GM06990 (cell line): ENCODE measurements at regions not wholly inside any gene's neighbourhood (a gene's known extent, or its start where the extent isn't known, plus 50 kb on each side); places are given as distances from the start of the nearest gene placed in this dataset.
"Not testable (repeated sequence)": the region's sequence is repeated elsewhere in the genome, so short reads cannot be mapped to it uniquely, and the experiment has no call there.

Source experiments
- DNase-seq: peaks from one replicate; pipeline ENCODE4 v3.0.0-alpha.2; 2011; ENCODE audit not compliant: insufficient read length; ENCODE audit errors: extremely low read depth
- H3K27me3 ChIP-seq: replicated peaks from 2 replicates; pipeline ENCODE4 v1.6.0; 2011; ENCODE audit warnings: low read length; ENCODE audit not compliant: control insufficient read depth, insufficient read depth
- H3K36me3 ChIP-seq: 2 replicates; pipeline ENCODE4 v1.5.1; 2011; ENCODE audit warnings: low read length; ENCODE audit not compliant: control insufficient read depth, insufficient read depth
- H3K4me3 ChIP-seq: replicated peaks from 2 replicates; pipeline ENCODE4 v1.5.1; 2011; ENCODE audit warnings: low read depth, mild to moderate bottlenecking, control low read depth, low read length
- CTCF ChIP-seq: IDR thresholded peaks from 2 replicates; pipeline ENCODE4 v1.5.1; 2011; ENCODE audit warnings: low read length, control low read depth, mild to moderate bottlenecking, inconsistent platforms; ENCODE audit not compliant: insufficient read depth, poor library complexity, severe bottlenecking

GRCh38 chr3:11914651-11915050 lies 68.0 kb upstream of the TAMM41 start:
- no peak for DNase-seq
- Histone ChIP-seq H3K4me3 (no peak overlapping the region), H3K27me3 (no peaks in the 10 kb centered on the region), H3K36me3 (no peaks in the 10 kb centered on the region)
- TF ChIP-seq CTCF: no peak

- H3K4me3 ChIP-seq: no peak overlapping the region
- no peak for DNase-seq
- no peak for TF ChIP-seq CTCF
- H3K36me3 ChIP-seq: no peaks in the 10 kb centered on the region
- no peaks in the 10 kb centered on the region for H3K27me3 ChIP-seq
Observed at GRCh38 chr3:11915621-11916424, 69.1 kb upstream of the TAMM41 start.

GRCh38 chr3:11916425-11916762 lies 69.7 kb upstream of the TAMM41 start:
- DNase-seq, H3K4me3 ChIP-seq, H3K27me3 ChIP-seq, H3K36me3 ChIP-seq: not testable (repeated sequence)

- Histone ChIP-seq H3K27me3 (no peaks in the 10 kb centered on the region), H3K4me3 (no peak overlapping the region), H3K36me3 (no peaks in the 10 kb centered on the region)
- no peak for TF ChIP-seq CTCF
- no peak for DNase-seq
Observed at GRCh38 chr3:11917051-11917450, 70.4 kb upstream of the TAMM41 start.

- DNase-seq: no peak
- no peaks in the 10 kb centered on the region for H3K27me3 ChIP-seq
- no peaks in the 10 kb centered on the region for H3K36me3 ChIP-seq
- no peak for TF ChIP-seq CTCF
- no peak overlapping the region for H3K4me3 ChIP-seq
Observed at GRCh38 chr3:11919390-11919789, 72.7 kb upstream of the TAMM41 start.

- no peak for TF ChIP-seq CTCF
- no peaks in the 10 kb centered on the region; the same call in 1 of the 2 replicates for H3K27me3 ChIP-seq
- no peak for DNase-seq
- no peak overlapping the region for H3K4me3 ChIP-seq
- H3K36me3 ChIP-seq: no peaks in the 10 kb centered on the region
Observed at GRCh38 chr3:11924518-11924917, 77.8 kb upstream of the TAMM41 start.
